Stimulated activated CD8-positive, alpha-beta memory T cell treated with anti-CD3 and anti-CD28 coated beads, Interleukin-12 subunit alpha, Interleukin-12 subunit beta, amount 100 ng/mL, for 1 hour (primary cell): ENCODE measurements at regions not wholly inside any gene's neighbourhood (a gene's known extent, or its start where the extent isn't known, plus 50 kb on each side); places are given as distances from the start of the nearest gene placed in this dataset.

Source experiments
- DNase-seq: peaks from one replicate; pipeline ENCODE4 v3.0.0-alpha.2; 2020; ENCODE audit warnings: low read depth

- no peak for DNase-seq
Observed at GRCh38 chr10:118835682-118836326, 81.0 kb upstream of the CACUL1 start.

- DNase-seq = no peak
Observed at GRCh38 chr10:118838364-118838763, 83.6 kb upstream of the CACUL1 start.

- no peak for DNase-seq
Observed at GRCh38 chr10:118839348-118839747, 84.6 kb upstream of the CACUL1 start.

GRCh38 chr10:118840071-118840775 lies 85.5 kb upstream of the CACUL1 start:
- no peak for DNase-seq

- DNase-seq = no peak
Observed at GRCh38 chr10:118840776-118841468, 86.2 kb upstream of the CACUL1 start.

GRCh38 chr10:118841881-118842605 lies 87.3 kb upstream of the CACUL1 start:
- DNase-seq = no peak

- no peak for DNase-seq
Observed at GRCh38 chr10:118842843-118843624, 88.3 kb upstream of the CACUL1 start.

GRCh38 chr10:118843647-118844265 lies 89.0 kb upstream of the CACUL1 start:
- DNase-seq = no peak

GRCh38 chr10:118844731-118845521 lies 90.2 kb upstream of the CACUL1 start:
- no peak for DNase-seq

- DNase-seq = no peak
Observed at GRCh38 chr10:118845776-118846175, 91.0 kb upstream of the CACUL1 start.

GRCh38 chr10:118850418-118851061 lies 95.8 kb upstream of the CACUL1 start:
- peak; percentile 20 for DNase-seq

GRCh38 chr10:118851062-118852035 lies 96.6 kb upstream of the CACUL1 start:
- no peak for DNase-seq

- no peak for DNase-seq
Observed at GRCh38 chr10:118853916-118854315, 99.1 kb upstream of the CACUL1 start.

- no peak for DNase-seq
Observed at GRCh38 chr10:118856106-118856505, 101.3 kb upstream of the CACUL1 start.

- no peak for DNase-seq
Observed at GRCh38 chr10:118865998-118866693, 111.4 kb upstream of the CACUL1 start.

- no peak for DNase-seq
Observed at GRCh38 chr10:118867768-118868167, 113.0 kb upstream of the CACUL1 start.

- DNase-seq = no peak
Observed at GRCh38 chr10:118868589-118868988, 113.8 kb upstream of the CACUL1 start.
